GM21526 (cell line): ENCODE measurements at regions not wholly inside any gene's neighbourhood (a gene's known extent, or its start where the extent isn't known, plus 50 kb on each side); places are given as distances from the start of the nearest gene placed in this dataset.

Experiments
- ATAC-seq: cut with Tn5 transposase; IDR thresholded peaks from one replicate; pipeline ENCODE4 v1.9.1; 2021; ENCODE audit warnings: moderate library complexity; ENCODE audit not compliant: unreplicated experiment, low FRiP score

GRCh38 chr4:155523358-155523757, 143.3 kb upstream of the GUCY1A1 start:
- ATAC-seq: no peak

GRCh38 chr4:155522201-155522600, 144.4 kb upstream of the GUCY1A1 start:
- no peak for ATAC-seq

- ATAC-seq: no peak
Observed at GRCh38 chr4:155521382-155521781, 144.6 kb upstream of the MAP9 start.

- ATAC-seq: no peak
Observed at GRCh38 chr4:155515444-155516075, 138.8 kb upstream of the MAP9 start.

GRCh38 chr4:155514628-155515027, 137.9 kb upstream of the MAP9 start:
- no peak for ATAC-seq

- ATAC-seq: no peak
Observed at GRCh38 chr4:155512817-155513216, 136.1 kb upstream of the MAP9 start.

- no peak for ATAC-seq
Observed at GRCh38 chr4:155512046-155512445, 135.3 kb upstream of the MAP9 start.

- no peak for ATAC-seq
Observed at GRCh38 chr4:155510771-155511170, 134.0 kb upstream of the MAP9 start.

- no peak for ATAC-seq
Observed at GRCh38 chr4:155509555-155509954, 132.8 kb upstream of the MAP9 start.

GRCh38 chr4:155506745-155507144, 130.0 kb upstream of the MAP9 start:
- no peak for ATAC-seq

- ATAC-seq: no peak
Observed at GRCh38 chr4:155505321-155505720, 128.6 kb upstream of the MAP9 start.

GRCh38 chr4:155497306-155497705, 120.5 kb upstream of the MAP9 start:
- no peak for ATAC-seq

- no peak for ATAC-seq
Observed at GRCh38 chr4:155496294-155496626, 119.5 kb upstream of the MAP9 start.

- no peak for ATAC-seq
Observed at GRCh38 chr4:155495572-155496293, 119.0 kb upstream of the MAP9 start.

- ATAC-seq: no peak
Observed at GRCh38 chr4:155494037-155494718, 117.4 kb upstream of the MAP9 start.

- ATAC-seq: peak; percentile 98
Observed at GRCh38 chr4:155491336-155492120, 114.8 kb upstream of the MAP9 start.

- no peak for ATAC-seq
Observed at GRCh38 chr4:155489271-155489670, 112.5 kb upstream of the MAP9 start.

GRCh38 chr4:155488691-155489090, 111.9 kb upstream of the MAP9 start:
- ATAC-seq: no peak

- no peak for ATAC-seq
Observed at GRCh38 chr4:155487210-155487609, 110.4 kb upstream of the MAP9 start.

GRCh38 chr4:155481150-155481549, 104.4 kb upstream of the MAP9 start:
- no peak for ATAC-seq

GRCh38 chr4:155479835-155480234, 103.1 kb upstream of the MAP9 start:
- ATAC-seq: no peak
